GM12892 (cell line): ENCODE measurements at regions not wholly inside any gene's neighbourhood (a gene's known extent, or its start where the extent isn't known, plus 50 kb on each side); places are given as distances from the start of the nearest gene placed in this dataset.

Experiments
- POLR2A ChIP-seq: IDR thresholded peaks from 2 replicates; pipeline ENCODE4 v1.6.1; 2011; ENCODE audit warnings: low read depth, low read length, control low read depth
- POLR2AphosphoS5 ChIP-seq: IDR thresholded peaks from 2 replicates; pipeline ENCODE4 v1.6.1; 2011; ENCODE audit warnings: low read depth, low read length, control low read depth
- TAF1 ChIP-seq: IDR thresholded peaks from 2 replicates; pipeline ENCODE4 v1.6.1; 2011; ENCODE audit warnings: low read depth, mild to moderate bottlenecking, control low read depth, low read length, borderline replicate concordance

GRCh38 chr6:133818320-133818719 is 70.6 kb upstream of the TCF21 start:
- no peak for TF ChIP-seq POLR2A
- no peak for TF ChIP-seq POLR2AphosphoS5
- TF ChIP-seq TAF1: no peak
